ENCODE measurements at regions not wholly inside any gene's neighbourhood (a gene's known extent, or its start where the extent isn't known, plus 50 kb on each side); places are given as distances from the start of the nearest gene placed in this dataset.

DNA sequence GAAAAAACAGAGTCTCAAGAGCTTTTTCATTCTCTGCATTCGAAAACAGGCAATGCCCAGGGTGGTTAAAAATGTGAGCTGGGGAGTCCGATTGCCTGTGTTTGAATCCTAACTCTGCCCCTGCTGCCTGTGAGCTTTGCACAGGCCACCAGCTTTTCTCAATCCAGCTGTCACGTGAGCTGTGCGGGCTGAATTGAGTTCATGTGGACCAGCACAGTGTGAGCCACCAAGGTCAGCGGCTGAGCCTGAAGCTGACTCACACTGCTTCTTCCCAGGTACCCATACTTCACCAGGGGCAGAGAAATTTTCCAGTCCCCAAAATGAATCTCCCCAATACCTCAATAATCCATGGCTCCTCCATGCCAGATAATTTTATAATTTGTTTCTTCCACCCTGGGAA, 64.4 kb upstream of the SLCO3A1 start:
- Mint-ChIP-seq H3K27me3 (ENCODE audit: unreplicated experiment) (no peaks in the 10 kb centered on the region), H3K4me3 (ENCODE audit: unreplicated experiment) (no peak overlapping the region), H3K27ac (ENCODE audit: unreplicated experiment) (no peak overlapping the region), H3K4me1 (ENCODE audit: unreplicated experiment) (no peaks in the 10 kb centered on the region), H3K36me3 (ENCODE audit: unreplicated experiment) (no peaks in the 10 kb centered on the region), H3K9me3 (ENCODE audit: unreplicated experiment) (peaks cover 6% of the 10 kb centered on the region)
- DNase-seq (ENCODE audit: extremely low spot score, unreplicated experiment), result no peak
- TF ChIP-seq, protein P1, sequence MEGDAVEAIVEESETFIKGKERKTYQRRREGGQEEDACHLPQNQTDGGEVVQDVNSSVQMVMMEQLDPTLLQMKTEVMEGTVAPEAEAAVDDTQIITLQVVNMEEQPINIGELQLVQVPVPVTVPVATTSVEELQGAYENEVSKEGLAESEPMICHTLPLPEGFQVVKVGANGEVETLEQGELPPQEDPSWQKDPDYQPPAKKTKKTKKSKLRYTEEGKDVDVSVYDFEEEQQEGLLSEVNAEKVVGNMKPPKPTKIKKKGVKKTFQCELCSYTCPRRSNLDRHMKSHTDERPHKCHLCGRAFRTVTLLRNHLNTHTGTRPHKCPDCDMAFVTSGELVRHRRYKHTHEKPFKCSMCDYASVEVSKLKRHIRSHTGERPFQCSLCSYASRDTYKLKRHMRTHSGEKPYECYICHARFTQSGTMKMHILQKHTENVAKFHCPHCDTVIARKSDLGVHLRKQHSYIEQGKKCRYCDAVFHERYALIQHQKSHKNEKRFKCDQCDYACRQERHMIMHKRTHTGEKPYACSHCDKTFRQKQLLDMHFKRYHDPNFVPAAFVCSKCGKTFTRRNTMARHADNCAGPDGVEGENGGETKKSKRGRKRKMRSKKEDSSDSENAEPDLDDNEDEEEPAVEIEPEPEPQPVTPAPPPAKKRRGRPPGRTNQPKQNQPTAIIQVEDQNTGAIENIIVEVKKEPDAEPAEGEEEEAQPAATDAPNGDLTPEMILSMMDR (IDR thresholded peaks at IDR 0.05), result no peak

DNA sequence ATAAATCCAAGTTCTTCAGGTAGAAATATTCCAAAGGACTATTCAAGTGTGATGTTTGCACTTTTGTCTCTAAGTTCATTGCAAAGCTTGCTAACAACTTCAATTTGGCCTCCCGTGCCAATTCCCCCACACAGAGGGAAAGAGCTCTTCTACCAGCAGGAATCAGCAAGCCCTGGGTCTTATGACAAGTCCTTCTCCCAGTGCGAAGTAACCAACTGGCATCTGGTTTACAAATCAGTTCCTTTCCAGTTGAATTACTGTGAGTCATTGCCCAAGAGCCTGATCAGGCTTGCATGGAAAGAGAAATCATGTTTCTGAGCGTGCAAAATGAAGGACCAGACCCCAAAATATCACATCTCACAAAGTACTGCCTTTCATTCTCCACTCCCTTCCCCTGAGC, 62.7 kb upstream of the SLCO3A1 start:
- Mint-ChIP-seq H3K36me3 (ENCODE audit: unreplicated experiment) (no peaks in the 10 kb centered on the region), H3K4me1 (ENCODE audit: unreplicated experiment) (no peaks in the 10 kb centered on the region), H3K27ac (ENCODE audit: unreplicated experiment) (no peak overlapping the region), H3K9me3 (ENCODE audit: unreplicated experiment) (peaks cover 6% of the 10 kb centered on the region), H3K4me3 (ENCODE audit: unreplicated experiment) (no peak overlapping the region), H3K27me3 (ENCODE audit: unreplicated experiment) (no peaks in the 10 kb centered on the region)
- no peak for DNase-seq (ENCODE audit: extremely low spot score, unreplicated experiment)
- TF ChIP-seq, protein P1 (IDR thresholded peaks at IDR 0.05), result no peak

DNA sequence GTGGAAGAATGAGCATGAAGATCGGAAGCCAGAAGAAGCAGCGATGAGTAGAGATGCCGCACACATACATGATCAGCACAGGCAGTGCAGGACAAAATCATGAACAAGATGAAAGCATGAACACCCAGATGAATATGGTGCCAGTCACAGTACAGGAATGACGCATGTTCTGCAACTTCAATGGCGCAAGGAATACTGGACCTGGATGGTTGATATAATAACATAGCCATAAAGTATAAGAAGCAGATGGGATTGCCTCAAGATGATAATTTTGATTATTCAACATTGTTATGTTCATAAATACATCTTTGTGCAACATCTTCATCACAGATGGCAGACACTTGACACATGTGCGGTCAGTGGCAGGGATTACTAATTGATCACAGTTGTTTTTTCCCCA, 59.7 kb upstream of the SLCO3A1 start:
- TF ChIP-seq, protein P1 (IDR thresholded peaks at IDR 0.05), result no peak
- no peak overlapping the region for H3K27ac Mint-ChIP-seq (ENCODE audit: unreplicated experiment)

DNA sequence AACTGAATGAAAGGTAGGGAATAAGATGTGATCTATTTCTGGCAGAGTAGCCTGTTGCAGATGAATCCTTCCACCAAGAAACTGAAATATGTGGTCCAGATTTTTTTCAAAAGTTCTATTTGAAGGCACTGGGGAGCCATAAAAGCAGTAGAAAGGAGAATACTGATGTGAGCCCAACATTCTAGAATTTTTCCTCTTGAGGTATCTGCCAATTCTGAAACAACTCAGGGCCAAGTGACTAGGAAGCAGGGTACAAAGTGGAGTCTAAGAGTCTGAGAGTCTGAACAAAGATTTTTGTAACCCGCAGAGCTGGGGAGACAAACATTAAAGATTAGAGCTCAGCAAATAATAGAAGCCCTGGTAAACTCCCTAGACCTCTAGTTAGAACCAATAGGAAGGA, 58.3 kb upstream of the SLCO3A1 start:
- peaks cover 6% of the 10 kb centered on the region for H3K9me3 Mint-ChIP-seq (ENCODE audit: unreplicated experiment)

More for the DNA sequence above, 59.7 kb upstream of the SLCO3A1 start:
- no peak overlapping the region for H3K4me3 Mint-ChIP-seq (ENCODE audit: unreplicated experiment)
- no peaks in the 10 kb centered on the region for H3K27me3 Mint-ChIP-seq (ENCODE audit: unreplicated experiment)
- no peaks in the 10 kb centered on the region for H3K36me3 Mint-ChIP-seq (ENCODE audit: unreplicated experiment)
- H3K9me3 Mint-ChIP-seq (ENCODE audit: unreplicated experiment), result peaks cover 6% of the 10 kb centered on the region
- DNase-seq (ENCODE audit: extremely low spot score, unreplicated experiment), result no peak
- H3K4me1 Mint-ChIP-seq (ENCODE audit: unreplicated experiment), result no peaks in the 10 kb centered on the region

DNA sequence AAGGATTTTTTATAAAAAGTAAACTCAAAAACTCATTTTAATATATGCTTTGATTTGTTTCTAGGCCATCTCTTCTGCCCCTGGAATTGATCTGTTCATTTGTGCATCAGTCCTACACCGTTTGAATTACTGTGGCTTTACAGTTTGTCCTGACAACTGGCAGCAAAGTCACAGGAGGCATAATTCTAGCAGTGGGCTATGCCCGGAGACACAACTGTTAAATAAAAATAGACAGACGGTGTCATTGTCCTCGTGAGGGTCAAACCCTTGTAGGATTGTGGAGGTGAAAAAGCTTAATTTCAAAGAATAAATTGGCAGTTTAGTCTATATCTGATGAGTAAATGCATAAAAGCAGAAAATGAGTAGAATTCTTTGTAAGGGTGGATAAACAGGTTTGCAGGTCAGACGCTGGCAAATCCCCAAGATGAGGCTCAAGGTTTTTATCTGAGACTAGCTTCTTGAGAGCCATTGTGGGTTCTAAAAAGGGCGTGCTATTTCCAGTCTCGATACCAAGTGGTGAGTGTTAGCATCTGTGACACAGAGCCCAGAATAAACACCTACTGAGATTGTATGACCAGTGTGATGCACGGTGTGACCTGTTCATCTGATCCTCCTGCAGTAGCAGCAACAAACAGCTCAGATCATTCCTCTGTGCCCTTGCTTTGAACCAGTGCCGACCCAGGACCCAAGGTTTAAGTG, 51.5 kb upstream of the SLCO3A1 start:
- TF ChIP-seq, protein P1 (IDR thresholded peaks at IDR 0.05), result no peak
- no peak overlapping the region for H3K27ac Mint-ChIP-seq (ENCODE audit: unreplicated experiment)

More for the DNA sequence above, 58.3 kb upstream of the SLCO3A1 start:
- Mint-ChIP-seq H3K27ac (ENCODE audit: unreplicated experiment) (no peak overlapping the region), H3K4me1 (ENCODE audit: unreplicated experiment) (no peaks in the 10 kb centered on the region), H3K27me3 (ENCODE audit: unreplicated experiment) (no peaks in the 10 kb centered on the region), H3K4me3 (ENCODE audit: unreplicated experiment) (no peak overlapping the region), H3K36me3 (ENCODE audit: unreplicated experiment) (no peaks in the 10 kb centered on the region)
- TF ChIP-seq, protein P1 (IDR thresholded peaks at IDR 0.05), result no peak
- no peak for DNase-seq (ENCODE audit: extremely low spot score, unreplicated experiment)

More for the DNA sequence above, 51.5 kb upstream of the SLCO3A1 start:
- Mint-ChIP-seq H3K4me3 (ENCODE audit: unreplicated experiment) (no peak overlapping the region), H3K9me3 (ENCODE audit: unreplicated experiment) (no peaks in the 10 kb centered on the region), H3K4me1 (ENCODE audit: unreplicated experiment) (no peaks in the 10 kb centered on the region), H3K27me3 (ENCODE audit: unreplicated experiment) (no peaks in the 10 kb centered on the region), H3K36me3 (ENCODE audit: unreplicated experiment) (no peaks in the 10 kb centered on the region)
- no peak for DNase-seq (ENCODE audit: extremely low spot score, unreplicated experiment)
